ENCODE measurements at regions not wholly inside any gene's neighbourhood (a gene's known extent, or its start where the extent isn't known, plus 50 kb on each side); places are given as distances from the start of the nearest gene placed in this dataset.
"Not testable (repeated sequence)": the region's sequence is repeated elsewhere in the genome, so short reads cannot be mapped to it uniquely, and the experiment has no call there.

DNA sequence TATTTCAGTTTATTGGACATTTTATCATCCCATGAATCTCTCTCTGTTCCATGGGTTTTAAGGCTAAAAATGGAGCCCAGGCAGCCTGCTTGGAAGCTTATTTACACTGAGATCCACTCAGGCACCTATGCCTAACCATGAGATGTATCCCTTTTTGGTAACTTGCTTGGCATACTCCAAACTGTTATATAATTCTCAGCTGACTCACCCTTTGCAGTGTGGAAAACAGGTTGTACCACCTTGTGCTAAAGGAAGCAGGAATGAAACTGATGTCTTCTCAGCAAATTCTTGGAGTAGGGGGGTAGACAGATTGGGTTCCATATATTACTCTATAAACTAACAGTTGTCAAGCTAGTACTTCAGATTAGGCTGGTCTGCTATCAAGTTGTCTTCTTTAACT is 483.6 kb downstream of the KLF5 start:
- intact Hi-C loops (cut with DNase I): no loop called here
- DNase-seq (ENCODE audit: low spot score): no peak

DNA sequence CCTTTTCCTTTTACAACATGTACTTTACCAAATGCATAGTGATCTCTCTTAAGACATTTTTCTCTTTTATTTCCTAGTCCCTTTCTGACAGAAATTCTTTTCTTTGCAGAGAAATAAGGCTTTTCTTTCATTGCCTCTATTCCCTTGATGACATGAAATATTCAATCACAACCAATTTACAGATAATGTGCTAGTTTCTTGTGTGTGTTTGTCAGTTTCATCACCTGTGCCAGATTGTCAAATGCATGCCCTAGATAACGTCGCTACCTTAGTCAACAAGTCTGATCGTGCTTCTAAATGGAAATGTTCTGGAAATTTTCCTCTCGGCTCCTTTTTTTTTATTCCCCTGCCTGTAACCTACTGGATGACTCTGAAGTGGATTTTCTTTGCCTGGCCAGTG is 478.1 kb downstream of the KLF5 start:
- no peak for DNase-seq (ENCODE audit: low spot score)
- intact Hi-C loops (cut with DNase I): no loop called here

DNA sequence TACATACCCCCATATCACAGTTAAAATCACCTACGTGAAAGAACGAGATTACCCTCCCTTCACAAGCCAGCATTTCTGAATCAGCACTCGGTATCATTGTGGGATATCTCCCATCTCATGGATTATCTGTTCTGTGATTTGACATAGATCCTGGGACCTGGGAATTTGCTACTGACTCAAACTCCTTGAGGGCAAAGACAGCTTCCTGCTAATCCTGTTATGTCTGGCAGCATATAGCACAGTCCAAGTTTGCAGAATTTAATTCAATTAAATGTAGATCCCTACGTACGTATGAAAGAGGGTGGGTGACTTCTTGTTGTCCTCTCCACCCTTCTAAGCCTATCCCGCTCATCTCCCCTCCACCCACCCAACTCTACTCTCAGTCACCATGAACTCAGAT is 476.5 kb downstream of the KLF5 start:
- intact Hi-C loops (cut with DNase I): no loop called here
- DNase-seq (ENCODE audit: low spot score): no peak

DNA sequence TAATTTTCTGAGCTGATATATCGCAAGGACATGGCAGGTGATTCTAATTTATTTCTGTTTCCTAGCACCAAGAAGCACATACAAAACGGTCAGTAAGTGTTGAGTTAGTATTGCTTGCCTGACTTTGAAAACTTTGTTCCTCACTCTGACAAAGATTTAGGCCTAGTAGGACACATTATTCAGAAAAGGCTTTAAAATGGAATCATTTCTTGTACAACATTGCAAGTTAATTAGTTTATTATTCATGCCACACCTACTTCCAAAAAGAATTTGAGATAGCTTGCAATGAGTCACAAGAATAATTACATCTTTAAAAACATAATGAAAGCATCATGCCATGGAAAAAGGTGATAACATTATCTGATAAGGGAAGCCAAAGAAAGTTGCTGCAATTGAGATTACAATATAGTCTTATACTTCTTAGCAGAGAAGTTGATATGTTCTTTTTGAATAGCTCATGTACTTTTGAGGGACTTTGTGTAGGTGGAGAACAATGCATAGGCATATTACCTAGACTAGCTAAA is 474.2 kb downstream of the KLF5 start:
- intact Hi-C loops (cut with DNase I): no loop called here
- DNase-seq (ENCODE audit: low spot score): no peak

DNA sequence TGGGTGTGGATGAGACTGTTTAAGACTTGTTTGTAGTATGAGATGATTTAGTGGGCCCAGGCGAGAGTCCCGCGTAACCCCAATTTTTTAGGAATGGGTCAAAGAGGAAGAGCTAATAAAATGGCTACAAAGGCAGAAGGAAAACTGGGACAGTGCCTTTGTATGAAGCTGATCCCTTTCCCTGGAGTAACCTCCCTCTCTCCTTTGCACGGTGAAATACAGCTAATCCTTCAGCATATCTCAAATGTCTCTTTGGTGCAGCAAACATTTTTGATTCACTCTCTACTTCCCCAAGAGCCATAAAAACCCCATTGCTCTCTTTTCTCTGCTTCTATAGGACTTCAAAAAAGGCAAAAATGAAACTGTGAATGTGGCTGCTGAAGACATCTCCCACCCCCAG is 473.8 kb downstream of the KLF5 start:
- intact Hi-C loops (cut with DNase I): no loop called here
- DNase-seq (ENCODE audit: low spot score): no peak

DNA sequence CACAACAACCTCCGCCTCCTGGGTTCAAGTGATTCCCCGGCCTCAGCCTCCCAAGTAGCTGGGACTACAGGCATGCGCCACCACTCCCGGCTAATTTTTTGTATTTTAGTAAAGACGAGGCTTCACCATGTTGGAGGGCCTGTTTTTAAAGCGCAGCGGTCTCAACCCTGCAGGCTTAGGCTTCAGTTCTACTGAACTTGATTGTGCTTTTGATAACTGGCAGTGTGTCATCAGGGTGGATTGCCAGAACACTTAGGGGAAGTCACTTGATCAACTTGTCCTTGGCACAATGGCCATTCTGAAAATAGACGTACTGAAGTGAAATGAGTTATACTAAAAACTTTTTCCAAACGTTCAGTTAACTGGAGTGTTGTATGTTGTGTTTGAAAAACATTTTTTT is 472.2 kb downstream of the KLF5 start:
- intact Hi-C loops (cut with DNase I): no loop called here
- no peak for DNase-seq (ENCODE audit: low spot score)

DNA sequence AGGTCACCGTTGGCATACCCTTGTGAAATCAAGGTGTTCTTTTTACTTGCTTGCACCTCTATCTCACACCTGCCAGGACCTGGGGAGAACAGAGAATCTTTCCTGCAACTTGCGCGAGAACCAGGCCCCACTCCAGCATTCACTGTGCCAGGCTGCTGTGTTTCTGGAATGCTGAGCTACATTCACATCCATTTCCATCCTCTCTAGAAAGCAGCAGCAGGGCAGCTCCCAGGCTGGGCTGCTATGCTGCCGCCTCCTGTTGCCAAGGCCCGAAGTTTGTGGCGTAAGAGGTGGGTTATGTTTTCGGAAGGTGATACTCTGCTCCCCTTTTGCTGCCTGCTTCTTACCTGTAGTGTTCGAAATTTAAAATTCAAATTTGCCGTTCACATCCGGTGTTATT is 464.1 kb downstream of the KLF5 start:
- intact Hi-C loops (cut with DNase I): no loop called here
- no peak for DNase-seq (ENCODE audit: low spot score)

DNA sequence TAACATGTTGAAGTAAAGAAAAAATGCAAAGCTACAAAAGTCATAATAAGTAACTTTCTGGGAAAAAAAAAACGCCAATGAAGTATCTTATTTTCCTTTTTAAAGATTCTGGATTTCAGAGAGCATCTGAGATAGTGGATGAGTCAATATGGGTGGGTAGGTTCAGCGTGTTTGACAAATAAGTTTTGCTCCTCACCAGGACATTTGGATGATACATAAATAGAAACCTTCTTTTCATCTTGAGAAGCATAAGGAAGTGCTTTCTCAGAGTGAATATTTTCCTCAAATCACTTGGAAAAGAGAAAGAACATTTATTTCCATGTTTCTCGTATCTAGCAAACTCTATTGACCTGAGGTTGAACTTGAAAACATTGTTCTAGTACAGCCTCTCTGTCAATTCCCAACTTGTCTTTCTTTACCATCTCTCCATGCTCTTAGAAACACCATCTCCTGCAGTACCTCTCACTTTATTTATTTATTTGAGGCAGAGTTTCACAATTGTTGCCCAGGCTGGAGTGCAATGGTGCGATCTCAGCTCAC is 463.2 kb downstream of the KLF5 start:
- intact Hi-C loops (cut with DNase I): no loop called here
- DNase-seq (ENCODE audit: low spot score): no peak

DNA sequence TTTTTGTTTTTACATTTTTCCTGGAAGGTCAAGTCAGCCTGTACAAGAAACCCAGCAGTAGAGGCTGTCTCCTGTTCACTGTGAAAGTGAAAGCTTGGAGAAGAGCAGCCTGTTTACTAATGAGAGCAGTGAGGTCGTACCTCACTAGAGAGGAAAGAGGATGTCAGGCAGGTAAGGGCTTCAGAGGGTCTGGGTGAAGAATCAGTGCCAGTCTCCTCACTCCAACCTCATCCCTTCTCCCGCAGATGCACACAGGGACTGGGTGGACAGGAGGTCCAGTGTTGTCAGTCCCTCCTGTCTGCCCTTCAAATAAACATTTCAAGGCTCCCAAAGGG is 462.5 kb downstream of the KLF5 start:
- intact Hi-C loops (cut with DNase I): no loop called here
- no peak for DNase-seq (ENCODE audit: low spot score)

DNA sequence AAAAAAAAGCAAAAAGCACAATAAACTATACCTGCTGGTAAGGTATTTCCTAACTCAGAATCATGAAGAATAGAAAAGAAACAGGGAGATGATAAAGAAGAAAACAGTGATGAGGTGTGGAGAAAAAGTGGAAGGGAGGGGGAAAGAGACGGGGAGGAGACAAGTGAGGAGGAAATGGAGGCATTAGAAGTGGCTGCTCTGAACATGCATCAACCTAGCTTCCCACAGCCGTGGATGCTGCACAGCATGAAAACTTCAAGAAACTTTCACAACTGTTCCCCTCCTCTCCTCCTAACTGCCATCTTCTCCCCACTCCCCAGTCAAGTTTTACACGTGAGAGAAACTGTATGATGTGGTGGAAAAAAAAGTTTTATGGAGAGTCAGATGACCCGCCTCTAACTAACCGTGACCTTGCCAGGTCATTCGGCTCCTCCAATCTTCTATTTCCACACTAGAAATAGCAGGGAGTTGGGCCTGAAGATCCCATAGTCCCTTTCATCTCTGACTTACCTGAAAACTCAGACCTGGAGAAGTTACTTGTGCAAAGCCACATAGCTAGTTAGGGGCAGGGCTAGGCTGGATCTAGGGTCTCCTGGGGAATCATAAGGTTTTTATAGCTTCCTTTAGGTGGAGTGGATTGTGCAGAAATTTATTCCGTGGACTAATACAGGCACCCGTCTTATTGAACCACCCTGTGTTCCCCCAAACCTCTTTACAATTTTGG is 461.9 kb downstream of the KLF5 start:
- no peak for DNase-seq (ENCODE audit: low spot score)
- intact Hi-C loops (cut with DNase I): no loop called here

DNA sequence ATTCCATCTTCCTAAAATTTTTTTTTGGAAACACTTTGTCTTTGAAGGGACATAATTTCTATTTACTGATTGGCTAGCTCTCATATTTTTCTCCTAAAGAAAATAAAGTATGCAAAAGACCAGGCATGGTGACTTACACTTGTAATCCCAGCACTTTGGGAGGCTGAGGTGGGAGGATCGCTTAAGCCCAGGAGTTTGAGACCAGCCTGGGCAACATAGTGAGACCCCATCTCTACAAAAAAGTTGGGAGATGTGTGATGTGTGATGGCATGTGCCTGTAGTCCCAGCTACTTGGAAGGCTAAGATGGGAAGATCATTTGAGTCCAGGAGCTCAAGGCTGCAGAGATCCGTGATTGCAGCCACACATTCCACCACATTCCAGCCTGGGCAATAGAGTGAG is 461.3 kb downstream of the KLF5 start:
- DNase-seq (ENCODE audit: low spot score); intact Hi-C loops (cut with DNase I): not testable (repeated sequence)

DNA sequence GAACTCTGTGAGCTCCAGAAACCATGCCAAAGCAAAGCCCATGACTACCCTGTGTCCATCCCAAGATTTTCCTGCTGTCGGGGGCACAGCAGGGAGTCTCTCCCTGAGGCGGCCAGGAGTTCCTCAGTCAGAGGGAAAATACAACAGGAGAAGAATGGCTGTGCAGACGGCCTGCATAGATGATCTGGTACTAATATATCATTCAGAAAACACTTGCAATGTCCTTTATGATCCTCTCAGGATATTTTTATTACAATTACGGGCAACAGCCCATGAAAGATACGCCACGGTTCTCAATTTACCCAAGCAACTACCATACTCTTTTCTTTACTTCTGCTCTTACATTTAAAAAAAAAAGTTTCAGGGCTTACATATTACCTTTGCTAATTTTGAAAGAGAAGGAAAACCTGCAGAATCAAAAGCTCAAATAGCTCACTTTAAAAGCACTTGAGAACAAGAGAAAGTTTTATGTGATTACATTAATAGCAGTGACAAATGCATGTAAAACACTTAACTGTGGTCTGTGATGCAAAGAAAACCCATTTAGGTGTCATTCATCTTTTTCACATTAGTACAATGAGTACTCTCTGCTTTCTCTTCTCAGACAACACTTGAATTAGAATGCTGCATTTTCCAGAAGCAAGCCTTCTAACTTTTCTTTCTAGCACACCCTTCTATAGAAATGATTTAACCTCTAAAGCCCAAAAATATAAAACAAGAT is 460.8 kb downstream of the KLF5 start:
- intact Hi-C loops (cut with DNase I): no loop called here
- no peak for DNase-seq (ENCODE audit: low spot score)

DNA sequence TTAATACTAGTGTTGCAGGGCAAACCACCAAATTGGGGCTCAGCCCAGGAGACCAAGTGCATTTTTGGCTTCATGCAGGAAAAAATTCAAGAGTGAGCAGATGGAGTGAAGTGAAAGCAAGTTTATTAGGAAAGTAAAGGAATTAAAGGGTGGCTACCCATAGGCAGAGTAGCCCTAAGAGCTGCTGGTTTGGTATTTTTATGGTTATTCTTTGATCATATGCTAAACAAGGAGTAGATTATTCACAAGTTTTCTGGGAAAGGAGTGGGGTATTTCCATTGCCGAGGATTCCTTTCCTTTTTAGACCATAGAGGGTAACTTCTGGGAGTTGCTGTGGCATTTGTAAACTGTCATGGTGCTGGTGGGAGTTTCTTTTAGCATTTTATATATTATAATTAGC is 459.0 kb downstream of the KLF5 start:
- intact Hi-C loops (cut with DNase I): no loop called here
- DNase-seq (ENCODE audit: low spot score): no peak

DNA sequence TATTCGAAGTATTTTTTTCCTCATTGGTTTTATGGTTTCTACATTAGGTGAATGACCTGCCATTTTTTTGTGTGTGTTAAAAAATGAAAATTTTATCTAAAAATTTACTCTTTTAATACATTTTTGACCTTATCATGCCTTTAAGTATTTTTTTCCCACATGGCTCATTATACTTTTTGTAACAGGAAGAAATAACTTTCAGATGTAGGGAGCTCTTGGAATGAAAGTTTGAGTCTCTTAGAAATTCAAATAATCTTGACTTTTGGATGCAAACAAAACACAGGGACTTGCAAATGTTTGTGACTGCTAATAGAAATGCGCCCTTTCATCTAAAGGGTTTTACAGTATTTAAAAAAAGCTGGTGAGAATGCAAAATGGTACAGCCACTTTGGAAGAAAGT is 457.9 kb downstream of the KLF5 start:
- intact Hi-C loops (cut with DNase I): no loop called here
- DNase-seq (ENCODE audit: low spot score): no peak

DNA sequence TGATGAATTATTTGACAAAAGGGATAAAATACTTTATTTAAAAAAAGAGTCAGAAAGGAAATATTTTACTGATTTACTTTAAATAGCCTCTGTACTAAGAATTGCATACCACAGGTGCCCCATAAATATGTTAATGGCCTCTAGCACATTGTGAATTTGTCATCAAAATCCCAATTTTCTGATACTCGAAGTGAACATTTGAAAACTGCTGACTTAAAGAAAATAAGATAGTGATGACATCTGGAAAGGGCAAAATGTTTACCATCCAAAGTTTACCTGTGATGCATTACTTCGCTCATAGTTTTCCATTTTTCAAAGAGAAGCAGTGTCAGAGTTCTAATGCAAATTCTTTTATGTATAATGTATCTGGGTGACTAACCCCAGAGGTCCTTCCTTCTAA is 455.4 kb downstream of the KLF5 start:
- no peak for DNase-seq (ENCODE audit: low spot score)
- intact Hi-C loops (cut with DNase I): no loop called here

DNA sequence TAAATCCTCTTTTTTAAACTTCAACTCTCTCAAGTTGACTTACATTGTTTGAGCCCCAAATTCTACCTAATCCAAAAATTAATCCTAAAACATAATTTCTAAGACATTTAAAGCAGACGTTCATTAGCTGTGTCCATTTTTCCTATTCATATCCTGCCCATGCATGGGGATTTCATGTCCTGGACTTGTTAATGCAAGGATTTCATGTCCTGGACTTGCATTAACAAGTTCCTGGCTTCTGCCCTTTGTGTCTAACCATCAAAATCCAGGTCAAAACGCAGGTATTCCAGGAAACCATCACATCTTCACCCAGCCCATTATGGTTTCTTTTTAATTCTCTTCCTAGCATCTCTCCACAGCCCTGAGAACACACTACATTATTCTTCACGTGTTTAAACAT is 454.9 kb downstream of the KLF5 start:
- intact Hi-C loops (cut with DNase I): no loop called here
- no peak for DNase-seq (ENCODE audit: low spot score)

DNA sequence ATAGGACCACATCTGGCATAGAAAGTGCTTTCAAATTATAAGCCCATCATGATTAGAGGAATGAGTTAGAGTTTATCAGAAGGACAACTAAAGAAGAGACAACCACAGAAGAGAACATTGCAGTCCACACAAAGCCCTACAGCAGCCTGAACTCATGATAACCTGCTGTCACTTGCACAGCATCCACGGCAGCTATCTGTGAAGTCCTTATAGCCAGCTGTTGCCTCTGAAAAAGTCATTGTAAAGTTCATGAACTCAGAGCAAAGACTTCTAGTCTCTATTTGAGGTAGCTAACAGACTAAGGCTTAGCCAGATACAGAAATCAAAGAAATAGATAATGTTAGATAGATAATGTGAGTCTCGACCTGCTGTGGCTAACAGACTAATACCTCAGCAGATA is 450.0 kb downstream of the KLF5 start:
- intact Hi-C loops (cut with DNase I): no loop called here
- DNase-seq (ENCODE audit: low spot score): no peak

DNA sequence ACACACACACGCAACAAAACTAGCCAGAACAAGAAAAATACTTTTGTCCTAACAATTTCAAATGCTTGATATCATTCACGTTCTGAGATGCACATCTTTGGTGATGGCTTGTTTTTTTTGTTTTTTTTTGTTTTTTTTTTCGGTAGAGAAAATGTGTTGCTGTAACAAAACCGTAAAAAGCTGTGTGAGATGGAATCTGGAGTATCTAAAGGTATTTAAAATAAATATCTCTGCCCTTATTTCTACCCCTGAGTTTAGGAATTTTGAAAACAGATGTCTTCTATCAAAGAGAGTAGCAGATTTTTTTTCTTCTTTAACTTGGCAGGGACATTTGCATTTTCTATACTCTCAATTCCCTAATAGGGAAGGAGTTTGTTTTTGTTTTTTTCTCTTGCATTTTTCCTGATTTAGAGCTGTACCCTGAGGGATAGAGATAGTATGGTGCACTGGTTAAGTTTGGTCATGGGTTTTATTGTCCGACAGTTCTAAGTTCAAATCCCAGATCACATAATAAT is 446.6 kb downstream of the KLF5 start:
- intact Hi-C loops (cut with DNase I): no loop called here
- DNase-seq (ENCODE audit: low spot score): no peak

DNA sequence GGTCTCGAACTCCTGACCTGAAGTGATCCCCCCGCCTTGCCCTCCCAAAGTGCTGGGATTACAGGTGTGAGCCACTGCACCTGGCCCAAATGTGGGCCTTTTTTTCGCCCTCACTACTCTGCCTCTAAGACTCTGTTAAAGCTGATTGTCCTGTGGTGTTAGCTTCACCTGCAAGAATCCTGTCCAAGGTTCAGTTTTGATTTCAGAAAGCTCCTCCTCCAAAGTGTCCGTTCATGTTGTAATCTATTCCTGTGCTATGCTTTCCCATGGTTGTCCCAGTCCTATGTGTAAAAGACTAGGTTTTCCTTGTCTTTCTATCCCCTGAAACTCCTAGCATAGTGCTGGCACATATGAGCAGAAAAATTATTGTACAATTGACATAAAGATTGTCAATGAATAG is 440.9 kb downstream of the KLF5 start:
- intact Hi-C loops (cut with DNase I): no loop called here

DNA sequence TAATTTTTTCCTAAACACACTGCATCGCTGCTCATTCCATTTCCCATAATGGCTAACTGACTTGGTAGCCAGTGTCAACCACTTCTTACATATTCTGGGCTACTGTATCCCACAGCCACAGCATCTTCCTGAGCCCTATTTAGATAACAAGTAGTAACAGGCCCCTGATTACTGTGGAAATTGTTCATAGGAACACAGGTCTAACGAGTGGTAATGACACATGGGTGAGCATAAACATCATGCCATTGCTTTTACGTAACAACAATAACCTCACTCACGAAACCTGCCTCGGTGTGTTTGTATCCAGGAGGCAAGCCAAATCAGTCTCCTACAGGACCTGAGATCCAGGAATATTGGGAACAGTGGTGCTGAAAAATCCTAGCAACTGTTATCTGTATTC is 438.6 kb downstream of the KLF5 start:
- intact Hi-C loops (cut with DNase I): no loop called here
- DNase-seq (ENCODE audit: low spot score): no peak

More for the DNA sequence above, 440.9 kb downstream of the KLF5 start:
- no peak for DNase-seq (ENCODE audit: low spot score)

DNA sequence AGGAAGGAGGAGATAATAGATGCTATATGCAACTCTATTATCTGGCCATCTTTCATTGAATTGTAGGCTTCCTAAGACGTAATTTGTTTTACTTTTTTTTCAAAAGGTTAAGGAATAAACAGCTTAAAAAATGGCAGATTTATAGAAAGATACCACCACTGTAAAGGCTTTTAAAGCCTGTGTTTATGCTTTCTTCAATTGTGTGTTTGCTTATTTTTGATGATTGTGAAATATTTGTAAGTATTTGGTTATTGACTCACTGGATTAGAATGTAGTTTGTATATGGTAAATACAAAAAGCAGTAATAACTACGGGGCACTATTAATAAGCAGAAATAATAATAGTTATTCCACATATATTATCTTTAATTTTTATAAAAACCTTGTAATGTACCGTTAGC is 437.9 kb downstream of the KLF5 start:
- DNase-seq (ENCODE audit: low spot score): no peak
- intact Hi-C loops (cut with DNase I): no loop called here

Measured in posterior vena cava (tissue), 2 donors.